ENCODE measurements at regions not wholly inside any gene's neighbourhood (a gene's known extent, or its start where the extent isn't known, plus 50 kb on each side); places are given as distances from the start of the nearest gene placed in this dataset.

DNA sequence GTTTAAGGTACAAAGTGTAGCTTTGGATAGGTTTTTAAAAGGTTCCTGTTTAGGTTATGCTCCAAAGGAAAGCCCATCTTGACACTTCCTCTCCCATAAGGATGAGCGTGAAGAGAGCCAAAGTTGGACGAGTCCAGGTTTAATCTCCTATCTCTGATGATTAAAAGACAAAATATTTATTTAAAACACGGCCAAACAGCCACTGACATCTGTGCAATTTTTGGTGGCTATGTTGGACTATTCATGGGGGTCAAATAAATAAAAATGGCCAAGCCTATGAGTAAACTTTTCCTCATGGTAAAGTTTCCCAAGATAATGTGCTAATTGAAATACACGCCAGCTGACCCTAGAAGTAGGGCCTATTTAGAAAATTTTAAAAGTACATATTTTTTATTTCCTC is 69.0 kb upstream of the DOCK9 start:
- Histone ChIP-seq H3K9ac (ENCODE audit: insufficient read depth, low read depth, low read length) (no peak overlapping the region), H4K20me1 (ENCODE audit: insufficient read depth, low read length) (no peaks in the 10 kb centered on the region), H3K4me3 (replicated peaks in 1 of 3; ENCODE audit: insufficient read depth in 1 of 3, low read depth in 2 of 3, low read length in 3 of 3) (no peak overlapping the region), H3K36me3 (replicated peaks in 1 of 2; ENCODE audit: control insufficient read depth in 1 of 2, insufficient read depth in 2 of 2, low read length in 2 of 2) (no peaks in the 10 kb centered on the region), H3K27me3 (ENCODE audit: control insufficient read depth in 1 of 2, insufficient read depth in 2 of 2, low read length in 2 of 2) (no peaks in the 10 kb centered on the region), H3K4me2 (ENCODE audit: low read depth, low read length) (no peak overlapping the region), H3K27ac (ENCODE audit: extremely low read length, insufficient read depth, low read length) (no peak overlapping the region), H3K9me3 (ENCODE audit: low read length) (no peaks in the 10 kb centered on the region), H2AFZ (ENCODE audit: low read length) (no peak overlapping the region), H3K4me1 (ENCODE audit: insufficient read depth, low read length) (no peaks in the 10 kb centered on the region), H3K79me2 (ENCODE audit: insufficient read depth, low read length) (no peaks in the 10 kb centered on the region)
- ChIA-PET POLR2A (no interaction called here), CTCF (ENCODE audit: low intra/inter-chr PET ratio, low total read pairs) (no interaction called here)
- BruUV-seq (replicated peaks) = no TSS peak
- FAIRE-seq (no peak), ATAC-seq (no peak), DNase-seq (ENCODE audit: low spot score) (no peak)
- 59% methylated on average over 4 of the region's 4 CpGs for WGBS (ENCODE audit: low lambda C conversion rate)
- no peak for TF ChIP-seq ZNF879 (CRISPR knock-in tag; IDR thresholded peaks at IDR 0.05)
- TF ChIP-seq, protein P1, sequence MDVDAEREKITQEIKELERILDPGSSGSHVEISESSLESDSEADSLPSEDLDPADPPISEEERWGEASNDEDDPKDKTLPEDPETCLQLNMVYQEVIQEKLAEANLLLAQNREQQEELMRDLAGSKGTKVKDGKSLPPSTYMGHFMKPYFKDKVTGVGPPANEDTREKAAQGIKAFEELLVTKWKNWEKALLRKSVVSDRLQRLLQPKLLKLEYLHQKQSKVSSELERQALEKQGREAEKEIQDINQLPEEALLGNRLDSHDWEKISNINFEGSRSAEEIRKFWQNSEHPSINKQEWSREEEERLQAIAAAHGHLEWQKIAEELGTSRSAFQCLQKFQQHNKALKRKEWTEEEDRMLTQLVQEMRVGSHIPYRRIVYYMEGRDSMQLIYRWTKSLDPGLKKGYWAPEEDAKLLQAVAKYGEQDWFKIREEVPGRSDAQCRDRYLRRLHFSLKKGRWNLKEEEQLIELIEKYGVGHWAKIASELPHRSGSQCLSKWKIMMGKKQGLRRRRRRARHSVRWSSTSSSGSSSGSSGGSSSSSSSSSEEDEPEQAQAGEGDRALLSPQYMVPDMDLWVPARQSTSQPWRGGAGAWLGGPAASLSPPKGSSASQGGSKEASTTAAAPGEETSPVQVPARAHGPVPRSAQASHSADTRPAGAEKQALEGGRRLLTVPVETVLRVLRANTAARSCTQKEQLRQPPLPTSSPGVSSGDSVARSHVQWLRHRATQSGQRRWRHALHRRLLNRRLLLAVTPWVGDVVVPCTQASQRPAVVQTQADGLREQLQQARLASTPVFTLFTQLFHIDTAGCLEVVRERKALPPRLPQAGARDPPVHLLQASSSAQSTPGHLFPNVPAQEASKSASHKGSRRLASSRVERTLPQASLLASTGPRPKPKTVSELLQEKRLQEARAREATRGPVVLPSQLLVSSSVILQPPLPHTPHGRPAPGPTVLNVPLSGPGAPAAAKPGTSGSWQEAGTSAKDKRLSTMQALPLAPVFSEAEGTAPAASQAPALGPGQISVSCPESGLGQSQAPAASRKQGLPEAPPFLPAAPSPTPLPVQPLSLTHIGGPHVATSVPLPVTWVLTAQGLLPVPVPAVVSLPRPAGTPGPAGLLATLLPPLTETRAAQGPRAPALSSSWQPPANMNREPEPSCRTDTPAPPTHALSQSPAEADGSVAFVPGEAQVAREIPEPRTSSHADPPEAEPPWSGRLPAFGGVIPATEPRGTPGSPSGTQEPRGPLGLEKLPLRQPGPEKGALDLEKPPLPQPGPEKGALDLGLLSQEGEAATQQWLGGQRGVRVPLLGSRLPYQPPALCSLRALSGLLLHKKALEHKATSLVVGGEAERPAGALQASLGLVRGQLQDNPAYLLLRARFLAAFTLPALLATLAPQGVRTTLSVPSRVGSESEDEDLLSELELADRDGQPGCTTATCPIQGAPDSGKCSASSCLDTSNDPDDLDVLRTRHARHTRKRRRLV (CRISPR knock-in tag; IDR thresholded peaks at IDR 0.05) = no peak
- TF ChIP-seq NFIB (CRISPR knock-in tag; IDR thresholded peaks at IDR 0.05; ENCODE audit: borderline replicate concordance) = no peak
- TF ChIP-seq KDM4B (CRISPR knock-in tag; IDR thresholded peaks at IDR 0.05) = no peak
- TF ChIP-seq, protein P2, sequence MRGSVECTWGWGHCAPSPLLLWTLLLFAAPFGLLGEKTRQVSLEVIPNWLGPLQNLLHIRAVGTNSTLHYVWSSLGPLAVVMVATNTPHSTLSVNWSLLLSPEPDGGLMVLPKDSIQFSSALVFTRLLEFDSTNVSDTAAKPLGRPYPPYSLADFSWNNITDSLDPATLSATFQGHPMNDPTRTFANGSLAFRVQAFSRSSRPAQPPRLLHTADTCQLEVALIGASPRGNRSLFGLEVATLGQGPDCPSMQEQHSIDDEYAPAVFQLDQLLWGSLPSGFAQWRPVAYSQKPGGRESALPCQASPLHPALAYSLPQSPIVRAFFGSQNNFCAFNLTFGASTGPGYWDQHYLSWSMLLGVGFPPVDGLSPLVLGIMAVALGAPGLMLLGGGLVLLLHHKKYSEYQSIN (CRISPR knock-in tag; IDR thresholded peaks at IDR 0.05; ENCODE audit: borderline replicate concordance) = no peak
- TF ChIP-seq ZBTB8A (CRISPR knock-in tag; IDR thresholded peaks at IDR 0.05; ENCODE audit: borderline replicate concordance, low read depth) = no peak
- no peak for TF ChIP-seq JDP2 (CRISPR knock-in tag; IDR thresholded peaks at IDR 0.05; ENCODE audit: borderline replicate concordance)
- no peak for TF ChIP-seq TARDBP (CRISPR knock-in tag; IDR thresholded peaks at IDR 0.05)
- TF ChIP-seq ARID2 (CRISPR knock-in tag; IDR thresholded peaks at IDR 0.05; ENCODE audit: borderline replicate concordance) = no peak
- TF ChIP-seq REXO4 (CRISPR knock-in tag; IDR thresholded peaks at IDR 0.05; ENCODE audit: borderline replicate concordance) = no peak
- intact Hi-C loops (cut with micrococcal nuclease; ENCODE audit: unreplicated experiment) (no loop called here), in situ Hi-C loops (cut with HindIII; ENCODE audit: extremely low pct_ligation_motif_present, low pct_unique_long_range_greater_than_20kb) (no loop called here)

All from HepG2 (cell line).